Retinal pigment epithelial cell (primary cell): ENCODE measurements at regions not wholly inside any gene's neighbourhood (a gene's known extent, or its start where the extent isn't known, plus 50 kb on each side); places are given as distances from the start of the nearest gene placed in this dataset.
"Not testable (repeated sequence)": the region's sequence is repeated elsewhere in the genome, so short reads cannot be mapped to it uniquely, and the experiment has no call there.

Experiments used
- DNase-seq: peaks from one replicate; pipeline ENCODE4 v3.0.0-alpha.2; 2010; ENCODE audit warnings: low read depth
- H3K4me3 ChIP-seq: 2 replicates; pipeline ENCODE4 v1.5.1; 2011; ENCODE audit warnings: mild to moderate bottlenecking, low read length, control low read depth, moderate library complexity
- TF ChIP-seq, protein P1 (sequence below): conservative IDR thresholded peaks from 2 replicates; pipeline ENCODE4 v1.5.1; 2011; ENCODE audit warnings: low read depth, low read length, control low read depth, inconsistent platforms

DNA sequence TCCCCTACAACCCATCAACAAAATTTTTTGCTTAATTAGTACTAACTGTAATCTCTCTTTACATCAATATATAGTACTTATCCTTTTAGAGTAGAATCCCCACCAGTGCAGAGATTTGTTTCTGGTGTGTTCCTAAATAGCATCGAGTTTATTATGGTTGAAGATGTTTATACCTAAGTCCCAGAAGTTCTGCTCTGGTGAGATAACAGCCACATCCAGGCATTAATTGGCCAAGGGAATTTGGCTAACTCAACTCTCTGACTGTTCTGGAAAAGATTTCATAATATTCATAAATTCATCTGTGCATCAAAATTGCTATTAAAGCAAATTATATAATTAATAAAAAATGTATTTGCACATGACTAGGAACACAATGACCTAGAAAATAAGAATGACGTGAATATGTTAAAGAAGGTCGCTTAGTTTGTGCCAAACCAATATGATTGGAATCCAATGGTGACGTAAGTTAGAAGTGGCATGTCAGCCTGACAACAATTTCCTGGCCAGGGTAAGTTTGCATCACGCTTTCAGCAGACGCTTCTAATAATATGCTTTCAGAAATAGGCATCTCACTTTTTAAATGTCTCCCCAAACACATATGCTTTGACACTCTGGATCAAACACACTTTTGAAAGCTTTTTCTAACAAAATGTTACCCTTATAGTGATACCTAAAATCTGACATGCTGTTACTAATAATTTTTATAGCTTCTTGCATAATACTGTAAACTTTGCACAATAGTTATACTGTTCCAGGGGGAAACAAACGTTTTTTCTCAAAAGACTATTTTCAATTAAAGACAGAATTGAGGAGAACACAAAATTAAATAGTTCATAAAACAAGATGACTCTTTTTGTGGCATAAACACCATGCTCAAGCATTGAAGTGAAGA is 236.7 kb downstream of the TENT5A start:
- no peak for DNase-seq
- H3K4me3 ChIP-seq = no peak overlapping the region
- TF ChIP-seq, protein P1, sequence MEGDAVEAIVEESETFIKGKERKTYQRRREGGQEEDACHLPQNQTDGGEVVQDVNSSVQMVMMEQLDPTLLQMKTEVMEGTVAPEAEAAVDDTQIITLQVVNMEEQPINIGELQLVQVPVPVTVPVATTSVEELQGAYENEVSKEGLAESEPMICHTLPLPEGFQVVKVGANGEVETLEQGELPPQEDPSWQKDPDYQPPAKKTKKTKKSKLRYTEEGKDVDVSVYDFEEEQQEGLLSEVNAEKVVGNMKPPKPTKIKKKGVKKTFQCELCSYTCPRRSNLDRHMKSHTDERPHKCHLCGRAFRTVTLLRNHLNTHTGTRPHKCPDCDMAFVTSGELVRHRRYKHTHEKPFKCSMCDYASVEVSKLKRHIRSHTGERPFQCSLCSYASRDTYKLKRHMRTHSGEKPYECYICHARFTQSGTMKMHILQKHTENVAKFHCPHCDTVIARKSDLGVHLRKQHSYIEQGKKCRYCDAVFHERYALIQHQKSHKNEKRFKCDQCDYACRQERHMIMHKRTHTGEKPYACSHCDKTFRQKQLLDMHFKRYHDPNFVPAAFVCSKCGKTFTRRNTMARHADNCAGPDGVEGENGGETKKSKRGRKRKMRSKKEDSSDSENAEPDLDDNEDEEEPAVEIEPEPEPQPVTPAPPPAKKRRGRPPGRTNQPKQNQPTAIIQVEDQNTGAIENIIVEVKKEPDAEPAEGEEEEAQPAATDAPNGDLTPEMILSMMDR = no peak

DNA sequence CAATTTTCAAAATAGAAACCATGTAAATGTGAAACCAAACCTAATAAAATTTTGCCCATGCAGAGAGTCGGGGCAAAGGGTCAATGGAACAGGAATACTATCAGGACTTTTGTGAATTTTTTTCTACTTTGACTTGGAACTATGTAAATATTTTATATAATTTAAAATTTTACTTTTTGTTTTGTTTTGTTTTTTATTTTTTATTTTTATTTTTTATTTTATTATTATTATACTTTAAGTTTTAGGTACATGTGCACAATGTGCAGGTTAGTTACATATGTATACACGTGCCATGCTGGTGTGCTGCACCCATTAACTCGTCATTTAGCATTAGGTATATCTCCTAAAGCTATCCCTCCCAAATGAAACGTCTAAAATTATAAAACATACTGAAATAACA is 238.3 kb downstream of the TENT5A start:
- H3K4me3 ChIP-seq = not testable (repeated sequence)

DNA sequence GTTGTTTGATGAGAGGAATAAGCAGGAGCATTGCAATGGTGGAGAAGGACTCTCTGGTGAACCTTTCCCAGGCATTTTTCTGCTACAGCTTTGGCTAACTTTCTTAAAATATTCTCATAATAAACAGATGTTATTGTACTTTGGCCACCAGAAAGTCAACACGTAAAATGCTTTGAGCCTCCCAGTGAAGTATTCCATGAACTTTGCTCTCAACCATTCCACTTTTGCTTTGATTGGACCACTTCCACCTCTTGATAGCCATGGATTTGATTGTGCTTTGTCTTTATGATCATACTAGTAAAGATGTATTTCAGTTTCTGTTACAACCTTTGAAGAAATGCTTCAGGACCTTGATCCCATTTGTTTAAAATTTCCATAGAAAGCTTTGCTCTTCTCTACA is 241.1 kb downstream of the TENT5A start:
- TF ChIP-seq, protein P1 = no peak
- no peak overlapping the region for H3K4me3 ChIP-seq
- DNase-seq = no peak

More for the DNA sequence above, 238.3 kb downstream of the TENT5A start:
- not testable (repeated sequence) for DNase-seq

DNA sequence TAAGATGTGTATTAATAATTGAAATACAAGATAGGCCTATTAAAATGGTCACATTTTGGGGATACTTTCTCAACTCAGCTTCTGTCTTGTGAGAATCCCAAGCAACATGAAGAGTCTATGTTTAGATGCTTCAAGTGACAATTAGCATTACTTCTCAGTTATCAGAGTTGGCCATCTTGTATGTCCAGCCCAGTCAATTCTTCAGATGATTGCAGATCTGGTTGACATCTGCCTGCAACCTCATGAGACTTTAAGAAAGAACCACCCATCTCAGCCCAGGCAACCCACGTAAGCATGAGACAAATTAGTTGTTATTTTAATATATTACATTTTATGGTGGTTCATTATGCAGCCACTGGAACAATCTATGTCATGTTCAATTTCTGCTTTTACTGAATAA is 256.5 kb downstream of the TENT5A start:
- TF ChIP-seq, protein P1 = no peak
- DNase-seq = no peak
- no peak overlapping the region for H3K4me3 ChIP-seq

DNA sequence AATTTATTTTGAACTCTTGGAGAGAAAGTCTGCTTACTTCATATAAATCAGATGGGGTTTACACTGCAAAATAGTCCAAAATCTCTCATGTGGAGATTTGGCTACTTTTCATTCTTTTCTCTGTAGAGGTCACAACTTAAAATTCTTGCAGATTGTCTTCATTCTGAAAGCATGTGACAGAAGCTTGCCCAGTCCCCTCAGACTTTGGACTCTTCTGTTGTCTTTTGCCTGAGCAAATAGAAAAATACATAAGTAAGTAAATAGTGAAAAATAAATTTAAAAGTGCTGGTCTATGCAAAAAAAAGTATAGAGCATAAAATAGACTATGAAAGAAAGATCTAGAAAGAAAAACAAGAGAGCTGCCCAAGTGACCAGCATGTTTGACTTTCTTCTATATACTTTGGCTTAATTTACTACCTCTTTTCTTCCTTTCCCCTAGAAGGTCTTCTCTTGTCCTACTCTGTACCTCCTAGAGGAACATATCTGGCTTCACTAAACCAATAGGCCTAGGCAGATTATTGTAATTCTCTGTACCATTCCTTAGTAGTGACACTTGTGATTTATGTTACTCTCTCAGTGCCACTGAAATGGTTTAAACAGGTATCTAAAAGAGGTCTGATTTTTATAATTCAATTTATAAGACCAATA is 260.9 kb downstream of the TENT5A start:
- no peak for DNase-seq
- TF ChIP-seq, protein P1 = no peak
- no peak overlapping the region for H3K4me3 ChIP-seq

DNA sequence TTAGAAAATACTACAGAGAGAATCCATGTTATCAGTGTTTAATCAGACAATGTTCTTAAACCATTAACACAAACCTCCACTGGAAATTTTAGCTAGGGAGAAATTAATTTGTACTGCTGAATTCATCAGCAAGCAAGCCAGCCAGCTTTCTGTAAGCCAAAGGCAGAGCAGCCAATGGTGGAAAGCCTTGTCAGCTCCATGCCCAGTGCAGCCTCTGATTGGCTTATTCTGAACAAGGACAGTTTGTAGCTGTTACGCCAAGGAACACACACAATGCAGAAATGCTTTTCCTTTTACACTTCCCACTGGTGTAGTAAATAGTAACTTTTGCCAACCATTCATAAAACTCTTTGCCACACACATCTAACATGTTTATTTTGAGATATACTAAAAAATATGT is 265.0 kb downstream of the TENT5A start:
- DNase-seq = no peak
- TF ChIP-seq, protein P1 = no peak
- no peak overlapping the region for H3K4me3 ChIP-seq

DNA sequence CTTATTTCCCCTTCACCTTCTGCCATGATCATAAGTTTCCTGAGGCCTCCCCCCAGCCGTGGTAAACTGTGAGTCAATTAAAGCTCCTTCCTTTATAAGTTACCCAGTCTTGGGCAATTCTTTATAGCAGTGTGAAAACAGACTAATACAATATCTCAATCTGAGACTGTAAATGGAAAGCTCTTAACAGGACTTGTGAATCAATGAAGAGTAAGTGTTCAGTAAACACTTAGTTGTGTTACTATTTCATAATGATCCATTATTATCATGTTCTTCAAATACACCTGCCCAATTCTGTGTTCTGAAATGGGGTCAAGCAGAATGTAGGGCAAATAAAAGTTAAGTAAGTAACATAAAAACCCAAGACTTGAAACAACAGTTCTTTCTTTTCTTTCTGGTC is 266.2 kb downstream of the TENT5A start:
- no peak for DNase-seq
- no peak overlapping the region for H3K4me3 ChIP-seq
- TF ChIP-seq, protein P1 = no peak
